C4-2B (cell line): ENCODE measurements at regions not wholly inside any gene's neighbourhood (a gene's known extent, or its start where the extent isn't known, plus 50 kb on each side); places are given as distances from the start of the nearest gene placed in this dataset.

ENCODE experiments used
- CTCF ChIP-seq: fragments of 450-650 bp; conservative IDR thresholded peaks from 2 replicates; pipeline ENCODE4 v1.5.1; 2017; ENCODE audit warnings: mild to moderate bottlenecking
- ZFX ChIP-seq: fragments of 450-650 bp; IDR thresholded peaks from 2 replicates; pipeline ENCODE4 v1.6.1; 2017

- no peak for TF ChIP-seq ZFX
- no peak for TF ChIP-seq CTCF
Measured at GRCh38 chr9:117929868-117930267, 225.7 kb downstream of the TLR4 start.
